SK-N-SH (cell line): ENCODE measurements at regions not wholly inside any gene's neighbourhood (a gene's known extent, or its start where the extent isn't known, plus 50 kb on each side); places are given as distances from the start of the nearest gene placed in this dataset.

Experiments
- CTCF ChIA-PET: fragments of 300-600, 350-600 bp; formaldehyde crosslinking; extraction: SDS; loops from one replicate; lab custom pipeline; 2021; lab: Yijun Ruan, JAX
- POLR2A ChIA-PET: fragments of 350-600 bp; sonication (Branson Sonifier 250); formaldehyde crosslinking; extraction: SDS; loops from one replicate; lab custom pipeline; 2020; ENCODE audit warnings: antibody characterized with exemption, inconsistent platforms; lab: Yijun Ruan, JAX
- DNase-seq: peaks from one replicate; pipeline ENCODE4 v3.0.0; 2012
- H2AFZ ChIP-seq: fragments of 200-600 bp; sonication (generic); 2 replicates; pipeline ENCODE4 v1.8.1; 2016; ENCODE audit warnings: antibody characterized with exemption, mild to moderate bottlenecking, low read depth
- H3F3A ChIP-seq: fragments of 200-600 bp; sonication (generic); replicated peaks from 2 replicates; pipeline ENCODE3; 2016; ENCODE audit warnings: antibody characterized with exemption, mild to moderate bottlenecking; ENCODE audit not compliant: insufficient read depth
- H3K27ac ChIP-seq, 2 experiments: fragments of 200-500 bp in 1 of 2; fragments of 200-600 bp in 1 of 2; sonication (Bioruptor generic) in 1 of 2; sonication (generic), shearing (Covaris generic) in 1 of 2; 2 replicates each; pipeline versions ENCODE4 v1.5.1 to v1.6.1; 2014 to 2016; ENCODE audit warnings: low read depth in 2 of 2, inconsistent platforms in 1 of 2, low read length in 1 of 2, mild to moderate bottlenecking in 1 of 2, mixed read lengths in 1 of 2
- H3K27me3 ChIP-seq: fragments of 200-600 bp; sonication (generic), shearing (Covaris generic); 2 replicates; pipeline ENCODE4 v1.6.1; 2016; ENCODE audit warnings: mixed run types; ENCODE audit not compliant: insufficient read depth
- H3K36me3 ChIP-seq, 2 experiments: fragments of 200-500 bp in 1 of 2; fragments of 200-600 bp in 1 of 2; sonication (Bioruptor generic) in 1 of 2; sonication (generic) in 1 of 2; replicated peaks in 1 of 2; 2 replicates each; pipeline versions ENCODE3 to v1.5.1; 2014 to 2016; ENCODE audit warnings: low read length in 1 of 2, mild to moderate bottlenecking in 1 of 2; ENCODE audit not compliant: insufficient read depth in 2 of 2, control insufficient read depth in 1 of 2
- H3K4me1 ChIP-seq, 2 experiments: fragments of 200-500 bp in 1 of 2; fragments of 200-600 bp in 1 of 2; sonication (Bioruptor generic) in 1 of 2; sonication (generic), shearing (Covaris generic) in 1 of 2; 2 replicates each; pipeline versions ENCODE4 v1.5.1 to v1.6.1; 2014 to 2016; ENCODE audit warnings: low read depth in 1 of 2, low read length in 1 of 2, mixed run types in 1 of 2; ENCODE audit not compliant: insufficient read depth in 2 of 2, control insufficient read depth in 1 of 2
- H3K4me2 ChIP-seq: fragments of 200-600 bp; sonication (generic), shearing (Covaris generic); 2 replicates; pipeline ENCODE4 v1.6.1; 2017; ENCODE audit warnings: mixed run types
- H3K4me3 ChIP-seq, 2 experiments: fragments of 200-500 bp in 1 of 2; fragments of 200-600 bp in 1 of 2; sonication (Bioruptor generic) in 1 of 2; sonication (generic), shearing (Covaris generic) in 1 of 2; 2 replicates each; pipeline versions ENCODE4 v1.5.1 to v1.8.1; 2014 to 2016; ENCODE audit warnings: low read depth in 2 of 2, inconsistent platforms in 1 of 2, low read length in 1 of 2, mild to moderate bottlenecking in 1 of 2, mixed read lengths in 1 of 2, moderate library complexity in 1 of 2
- H3K79me2 ChIP-seq: fragments of 200-600 bp; sonication (generic); 2 replicates; pipeline ENCODE4 v1.8.1; 2017; ENCODE audit warnings: mild to moderate bottlenecking; ENCODE audit not compliant: insufficient read depth
- H3K9ac ChIP-seq: fragments of 200-600 bp; sonication (generic); 2 replicates; pipeline ENCODE4 v1.6.1; 2017; ENCODE audit warnings: mixed run types
- H3K9me2 ChIP-seq: fragments of 200-600 bp; sonication (generic); 2 replicates; pipeline ENCODE4 v1.6.1; 2017; ENCODE audit warnings: mixed run types
- H3K9me3 ChIP-seq: fragments of 200-600 bp; sonication (generic); 2 replicates; pipeline ENCODE4 v1.6.1; 2017; ENCODE audit warnings: mixed run types, mild to moderate bottlenecking, moderate library complexity
- H4K20me1 ChIP-seq: fragments of 200-600 bp; sonication (generic); 2 replicates; pipeline ENCODE4 v1.6.1; 2017; ENCODE audit warnings: mild to moderate bottlenecking, mixed run types; ENCODE audit not compliant: insufficient read depth
- CHD2 ChIP-seq: fragments of 150-350 bp; IDR thresholded peaks from 2 replicates; pipeline ENCODE4 v1.6.1; 2018; ENCODE audit warnings: low read length; ENCODE audit not compliant: partially characterized antibody
- EP300 ChIP-seq, 2 experiments: IDR thresholded peaks; 2 replicates each; pipeline versions ENCODE4 v1.4.0 to v1.6.1; 2012; ENCODE audit warnings: borderline replicate concordance in 1 of 2, low read depth in 1 of 2, low read length in 1 of 2
- FOSL2 ChIP-seq: IDR thresholded peaks from 2 replicates; pipeline ENCODE4 v1.4.0; 2012; ENCODE audit warnings: low read depth, mild to moderate bottlenecking, moderate library complexity, borderline replicate concordance
- FOXJ3 ChIP-seq: sonication (generic); formaldehyde crosslinking; IDR thresholded peaks from 2 replicates; pipeline ENCODE4 v1.5.1; 2020; ENCODE audit warnings: mild to moderate bottlenecking, missing genetic modification reagents
- FOXM1 ChIP-seq: IDR thresholded peaks from 2 replicates; pipeline ENCODE4 v1.4.0; 2012; ENCODE audit warnings: low read depth, mild to moderate bottlenecking
- GATA2 ChIP-seq: sonication (generic); formaldehyde crosslinking; IDR thresholded peaks from 2 replicates; pipeline ENCODE4 v1.5.0; 2020; ENCODE audit warnings: mild to moderate bottlenecking, missing genetic modification reagents
- IRF3 ChIP-seq: fragments of 150-350 bp; IDR thresholded peaks from 2 replicates; pipeline ENCODE4 v1.6.1; 2016; ENCODE audit warnings: mild to moderate bottlenecking, low read depth, low read length
- MXI1 ChIP-seq: IDR thresholded peaks from 2 replicates; pipeline ENCODE4 v1.6.1; 2012; ENCODE audit warnings: mild to moderate bottlenecking, low read depth, low read length, improper control_type of control experiment
- NFIC ChIP-seq: IDR thresholded peaks from 2 replicates; pipeline ENCODE4 v1.4.0; 2012; ENCODE audit warnings: borderline replicate concordance
- RAD21 ChIP-seq: IDR thresholded peaks from 2 replicates; pipeline ENCODE4 v1.6.1; 2012; ENCODE audit warnings: mild to moderate bottlenecking, low read length
- REST ChIP-seq: IDR thresholded peaks from 2 replicates; pipeline ENCODE4 v1.6.1; 2012; ENCODE audit warnings: mild to moderate bottlenecking, low read depth, low read length, moderate library complexity
- RXRA ChIP-seq: IDR thresholded peaks from 2 replicates; pipeline ENCODE4 v1.4.0; 2012; ENCODE audit warnings: low read depth, mild to moderate bottlenecking, borderline replicate concordance
- SIN3A ChIP-seq: IDR thresholded peaks from 2 replicates; pipeline ENCODE4 v1.6.1; 2012; ENCODE audit warnings: low read depth, mild to moderate bottlenecking, low read length, moderate library complexity, borderline replicate concordance
- SMC3 ChIP-seq: IDR thresholded peaks from 2 replicates; pipeline ENCODE4 v1.6.1; 2012; ENCODE audit warnings: low read depth, low read length, improper control_type of control experiment
- TCF12 ChIP-seq: IDR thresholded peaks from 2 replicates; pipeline ENCODE4 v1.4.0; 2012
- TEAD4 ChIP-seq: IDR thresholded peaks from 2 replicates; pipeline ENCODE4 v1.4.0; 2012; ENCODE audit warnings: mild to moderate bottlenecking, borderline replicate concordance; ENCODE audit not compliant: insufficient read depth
- USF2 ChIP-seq: fragments of 150-350 bp; IDR thresholded peaks from 2 replicates; pipeline ENCODE4 v1.6.1; 2017; ENCODE audit warnings: antibody characterized with exemption, low read length, low read depth, borderline replicate concordance
- ZBTB33 ChIP-seq: IDR thresholded peaks from 2 replicates; pipeline ENCODE4 v1.4.0; 2012; ENCODE audit warnings: low read depth, borderline replicate concordance
- WGBS: methylation state at CpG from one replicate; pipeline ENCODE4 v1.1.6; 2017; ENCODE audit warnings: low lambda C conversion rate; 5-methylcytosine and 5-hydroxymethylcytosine counted together

GRCh38 chr4:188613976-188614375, 474.7 kb downstream of the TRIML1 start:
- H4K20me1 ChIP-seq, result no peaks in the 10 kb centered on the region
- 53% methylated on average over 1 of the region's 1 CpG for WGBS

More at GRCh38 chr4:188613976-188614375, 474.7 kb downstream of the TRIML1 start:
- Histone ChIP-seq H3K79me2 (no peaks in the 10 kb centered on the region), H3K4me2 (no peak overlapping the region), H3F3A (no peaks in the 10 kb centered on the region), H3K27ac (no peak overlapping the region), H3K4me1 (no peaks in the 10 kb centered on the region), H2AFZ (no peak overlapping the region), H3K4me3 (no peak overlapping the region), H3K9ac (no peak overlapping the region), H3K9me3 (no peaks in the 10 kb centered on the region), H3K27me3 (no peaks in the 10 kb centered on the region), H3K36me3 (no peaks in the 10 kb centered on the region), H3K9me2 (no peaks in the 10 kb centered on the region)
- POLR2A ChIA-PET, result no interaction called here
- no peak for DNase-seq
- CTCF ChIA-PET, result no interaction called here
- TF ChIP-seq RAD21, result no peak
- TF ChIP-seq USF2, result no peak
- no peak for TF ChIP-seq IRF3
- TF ChIP-seq NFIC, result no peak
- TF ChIP-seq SMC3, result no peak
- TF ChIP-seq MXI1, result no peak
- no peak for TF ChIP-seq GATA2 (CRISPR knock-in tag)
- no peak for TF ChIP-seq TEAD4
- TF ChIP-seq TCF12, result no peak
- no peak for TF ChIP-seq REST
- no peak for TF ChIP-seq SIN3A
- no peak for TF ChIP-seq RXRA
- TF ChIP-seq FOXM1, result no peak
- no peak for TF ChIP-seq CHD2
- no peak for TF ChIP-seq EP300 (IDR thresholded peaks at IDR 0.05; ENCODE audit: borderline replicate concordance in 1 of 2, low read depth in 1 of 2, low read length in 1 of 2)
- TF ChIP-seq FOXJ3 (CRISPR knock-in tag), result no peak
- no peak for TF ChIP-seq ZBTB33
- no peak for TF ChIP-seq FOSL2
